ENCODE measurements at regions not wholly inside any gene's neighbourhood (a gene's known extent, or its start where the extent isn't known, plus 50 kb on each side); places are given as distances from the start of the nearest gene placed in this dataset.
"Not testable (repeated sequence)": the region's sequence is repeated elsewhere in the genome, so short reads cannot be mapped to it uniquely, and the experiment has no call there.

DNA sequence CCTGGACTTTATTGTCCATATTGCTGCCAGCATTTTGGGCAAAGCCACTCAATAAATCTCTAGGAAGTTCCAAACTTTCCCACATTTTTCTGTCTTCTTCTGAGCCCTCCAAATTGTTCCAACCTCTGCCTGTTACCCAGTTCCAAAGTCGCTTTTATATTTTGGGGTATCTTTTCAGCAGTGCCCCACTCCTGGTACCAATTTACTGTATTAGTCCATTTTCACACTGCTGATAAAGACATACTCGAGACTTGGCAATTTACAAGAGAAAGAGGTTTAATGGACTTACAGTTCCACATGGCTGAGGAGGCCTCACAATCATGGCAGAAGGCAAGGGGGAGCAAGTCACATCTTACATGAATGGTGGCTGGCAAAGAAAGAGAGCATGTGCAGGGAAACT, 53.4 kb downstream of the AHSP start:
- peaks cover 17% of the 10 kb centered on the region for H3K36me3 Mint-ChIP-seq
- H3K9me3 Mint-ChIP-seq (ENCODE audit: low read depth), result peaks cover 25% of the 10 kb centered on the region
- not testable (repeated sequence) for H3K27ac Mint-ChIP-seq; H3K4me3 Mint-ChIP-seq; H3K27me3 Mint-ChIP-seq; H3K4me1 Mint-ChIP-seq (ENCODE audit: low read depth)

DNA sequence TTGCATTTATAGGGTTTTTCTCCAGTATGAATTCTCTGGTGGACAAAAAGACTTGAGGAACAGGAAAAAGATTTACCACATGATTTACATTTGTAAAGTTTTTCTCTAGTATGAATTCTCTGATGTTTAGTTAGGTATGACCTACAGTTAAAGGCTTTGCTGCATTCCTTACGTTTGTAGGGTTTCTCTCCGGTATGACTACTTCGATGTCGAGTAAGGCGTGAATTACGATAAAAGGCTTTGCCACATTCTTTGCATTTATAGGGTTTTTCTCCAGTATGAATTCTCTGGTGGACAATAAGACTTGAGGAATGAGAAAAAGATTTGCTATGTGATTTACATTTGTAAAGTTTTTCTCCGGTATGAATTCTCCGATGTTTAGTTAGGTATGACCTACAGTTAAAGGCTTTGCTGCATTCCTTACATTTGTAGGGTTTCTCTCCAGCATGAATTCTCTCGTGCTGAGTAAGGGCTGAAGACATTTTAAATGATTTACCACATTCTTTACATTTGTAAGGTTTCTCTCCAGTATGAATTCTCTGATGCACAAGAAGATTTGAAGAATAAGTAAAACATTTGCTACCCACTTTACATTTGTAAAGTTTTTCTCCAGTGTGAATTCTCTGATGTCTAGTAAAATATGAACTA, 74.2 kb downstream of the AHSP start:
- not testable (repeated sequence) for H3K4me3 Mint-ChIP-seq; H3K27ac Mint-ChIP-seq; H3K27me3 Mint-ChIP-seq; H3K4me1 Mint-ChIP-seq (ENCODE audit: low read depth)
- H3K9me3 Mint-ChIP-seq (ENCODE audit: low read depth), result peaks cover 51% of the 10 kb centered on the region
- H3K36me3 Mint-ChIP-seq, result peaks cover 29% of the 10 kb centered on the region

DNA sequence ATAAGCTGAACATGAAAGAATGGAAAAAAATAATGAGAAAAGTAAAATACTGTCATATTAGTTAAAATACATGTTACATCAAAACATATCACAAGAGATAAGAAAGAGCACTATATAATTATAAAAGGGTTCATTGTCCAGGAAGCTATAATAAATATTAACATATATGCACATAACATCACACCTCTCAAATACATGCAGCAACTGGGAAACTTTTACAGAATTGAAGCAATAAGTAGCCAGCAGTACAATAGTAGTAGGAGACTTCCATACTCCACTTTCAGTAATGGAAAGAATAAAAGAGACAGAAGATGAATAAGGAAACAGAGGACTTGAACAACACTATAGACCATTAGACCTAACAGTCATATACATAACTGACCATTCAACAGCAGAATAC, 90.4 kb downstream of the AHSP start:
- no peak overlapping the region for H3K4me3 Mint-ChIP-seq
- H3K27me3 Mint-ChIP-seq, result peaks cover under 1% of the 10 kb centered on the region
- peaks cover 28% of the 10 kb centered on the region for H3K9me3 Mint-ChIP-seq (ENCODE audit: low read depth)
- H3K4me1 Mint-ChIP-seq (ENCODE audit: low read depth), result no peaks in the 10 kb centered on the region
- peaks cover 5% of the 10 kb centered on the region for H3K36me3 Mint-ChIP-seq
- no peak overlapping the region for H3K27ac Mint-ChIP-seq

DNA sequence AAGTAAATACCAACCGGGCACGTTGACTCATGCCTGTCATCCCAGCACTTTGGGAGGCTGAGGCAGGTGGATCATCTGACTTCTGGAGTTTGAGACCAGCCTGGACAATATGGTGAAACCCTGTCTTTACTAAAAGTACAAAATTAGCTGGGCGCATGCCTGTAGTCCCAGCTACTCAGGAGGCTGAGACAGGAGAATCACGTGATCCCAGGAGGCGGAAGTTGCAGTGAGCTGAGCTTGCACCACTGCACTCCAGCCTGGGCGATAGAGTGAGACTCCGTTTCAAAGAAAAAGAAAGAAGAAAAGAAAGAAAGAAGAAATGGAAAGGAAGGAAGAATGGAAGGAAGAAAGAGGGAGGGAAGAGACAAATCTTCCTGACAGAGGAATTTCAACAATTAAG, 108.7 kb downstream of the AHSP start:
- H3K27ac Mint-ChIP-seq, result no peak overlapping the region
- no peaks in the 10 kb centered on the region for H3K4me1 Mint-ChIP-seq (ENCODE audit: low read depth)
- H3K27me3 Mint-ChIP-seq, result peaks cover 6% of the 10 kb centered on the region

DNA sequence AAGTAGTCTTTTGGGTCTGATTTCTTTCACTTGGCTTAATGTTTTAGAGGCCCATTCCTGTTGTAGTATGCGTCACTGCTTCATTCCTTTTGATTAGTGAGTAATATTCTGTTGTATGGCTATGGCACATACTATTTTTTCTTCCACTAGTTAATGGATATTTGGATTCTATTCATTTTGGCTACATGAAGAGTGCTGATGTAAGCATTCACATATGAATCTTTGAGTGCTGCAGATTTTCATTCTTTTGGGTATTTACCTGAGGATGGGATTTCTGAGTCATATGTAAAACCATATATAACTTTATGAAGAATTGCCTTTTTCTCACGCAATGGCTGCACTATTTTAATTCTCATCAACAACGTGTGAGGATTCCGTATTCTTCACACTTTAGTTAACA, 113.6 kb downstream of the AHSP start:
- Mint-ChIP-seq H3K4me3 (no peak overlapping the region), H3K36me3 (peaks cover 2% of the 10 kb centered on the region), H3K9me3 (ENCODE audit: low read depth) (no peaks in the 10 kb centered on the region), H3K27ac (no peak overlapping the region), H3K27me3 (peaks cover 12% of the 10 kb centered on the region), H3K4me1 (ENCODE audit: low read depth) (no peaks in the 10 kb centered on the region)

More for the DNA sequence above, 108.7 kb downstream of the AHSP start:
- no peaks in the 10 kb centered on the region for H3K9me3 Mint-ChIP-seq (ENCODE audit: low read depth)
- no peak overlapping the region for H3K4me3 Mint-ChIP-seq
- peaks cover 2% of the 10 kb centered on the region for H3K36me3 Mint-ChIP-seq

DNA sequence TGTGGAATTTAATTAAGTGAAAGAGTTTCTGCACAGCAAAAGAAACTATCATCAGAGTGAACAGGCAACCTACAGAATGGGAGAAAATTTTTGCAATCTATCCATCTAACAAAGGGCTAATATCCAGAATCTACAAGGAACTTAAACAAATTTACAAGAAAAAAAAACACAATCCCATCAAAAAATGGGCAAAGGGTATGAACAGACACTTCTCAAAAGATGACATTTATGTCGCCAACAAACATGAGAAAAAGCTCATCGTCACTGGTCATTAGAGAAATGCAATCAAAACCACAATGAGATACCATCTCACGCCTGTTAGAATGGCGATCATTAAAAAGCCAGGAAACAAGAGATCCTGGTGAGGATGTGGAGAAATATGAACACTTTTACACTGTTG, 128.0 kb downstream of the AHSP start:
- not testable (repeated sequence) for H3K36me3 Mint-ChIP-seq; H3K4me3 Mint-ChIP-seq; H3K4me1 Mint-ChIP-seq (ENCODE audit: low read depth); H3K27me3 Mint-ChIP-seq; H3K27ac Mint-ChIP-seq
- H3K9me3 Mint-ChIP-seq (ENCODE audit: low read depth), result peaks cover 12% of the 10 kb centered on the region

DNA sequence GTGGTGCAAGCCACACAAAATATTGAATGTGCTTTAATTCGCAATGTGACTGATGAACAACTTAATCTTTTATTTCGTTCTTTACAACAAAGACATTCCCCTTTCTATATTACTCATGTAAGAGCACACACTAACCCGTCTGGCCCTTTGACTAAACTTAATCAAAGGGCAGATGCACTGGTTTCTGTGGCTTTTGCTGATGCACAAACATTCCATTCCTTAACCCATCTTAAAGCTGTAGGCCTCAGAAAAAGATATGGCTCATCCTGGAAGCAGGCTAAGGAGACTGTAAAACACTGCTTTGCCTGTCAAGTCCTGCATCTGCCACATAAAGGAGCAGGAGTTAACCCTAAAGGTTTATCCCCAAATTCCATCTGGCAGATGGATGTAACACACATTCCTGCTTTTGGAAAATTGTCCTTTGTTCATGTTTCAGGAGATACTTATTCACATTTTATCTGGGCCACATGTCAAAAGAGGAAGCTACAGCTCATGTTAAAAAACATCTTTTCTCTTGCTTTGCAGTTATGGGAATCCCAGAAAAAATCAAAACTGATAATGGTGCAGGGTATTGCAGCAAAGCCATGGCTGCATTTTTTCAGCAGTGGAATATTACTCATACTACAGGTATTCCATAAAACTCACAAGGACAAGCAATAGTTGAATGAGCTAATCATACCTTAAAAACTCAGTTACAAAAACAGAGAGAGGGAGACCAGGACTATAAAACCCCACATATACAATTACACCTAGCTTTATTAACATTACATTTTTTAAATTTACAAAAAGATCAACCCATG, 137.2 kb downstream of the AHSP start:
- Mint-ChIP-seq H3K4me3 (no peak overlapping the region), H3K27ac (no peak overlapping the region), H3K27me3 (peaks cover 4% of the 10 kb centered on the region), H3K4me1 (ENCODE audit: low read depth) (no peaks in the 10 kb centered on the region), H3K9me3 (ENCODE audit: low read depth) (peaks cover 10% of the 10 kb centered on the region), H3K36me3 (peaks cover 2% of the 10 kb centered on the region)

DNA sequence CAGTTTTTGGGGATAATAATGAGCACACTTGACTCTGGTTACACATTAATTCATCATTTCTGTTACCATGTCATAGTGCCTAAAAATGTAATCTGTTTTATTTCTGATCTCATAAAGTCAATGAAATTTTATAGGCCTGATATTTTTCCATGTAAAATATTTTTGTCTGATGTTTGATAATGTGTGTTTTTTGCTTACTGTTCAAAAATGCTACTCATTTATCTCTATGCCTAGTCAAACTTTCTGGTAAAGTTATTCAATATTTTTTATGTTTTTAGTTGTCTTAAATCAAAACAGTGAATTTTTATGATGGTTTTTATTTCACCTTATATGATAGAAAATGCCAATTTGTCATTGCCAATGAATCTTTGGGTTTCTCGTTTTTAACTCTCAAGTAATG, 147.0 kb downstream of the AHSP start:
- Mint-ChIP-seq H3K27me3 (no peaks in the 10 kb centered on the region), H3K36me3 (peaks cover 9% of the 10 kb centered on the region), H3K4me1 (ENCODE audit: low read depth) (peaks cover 5% of the 10 kb centered on the region), H3K4me3 (no peak overlapping the region), H3K9me3 (ENCODE audit: low read depth) (peaks cover 15% of the 10 kb centered on the region), H3K27ac (no peak overlapping the region)

DNA sequence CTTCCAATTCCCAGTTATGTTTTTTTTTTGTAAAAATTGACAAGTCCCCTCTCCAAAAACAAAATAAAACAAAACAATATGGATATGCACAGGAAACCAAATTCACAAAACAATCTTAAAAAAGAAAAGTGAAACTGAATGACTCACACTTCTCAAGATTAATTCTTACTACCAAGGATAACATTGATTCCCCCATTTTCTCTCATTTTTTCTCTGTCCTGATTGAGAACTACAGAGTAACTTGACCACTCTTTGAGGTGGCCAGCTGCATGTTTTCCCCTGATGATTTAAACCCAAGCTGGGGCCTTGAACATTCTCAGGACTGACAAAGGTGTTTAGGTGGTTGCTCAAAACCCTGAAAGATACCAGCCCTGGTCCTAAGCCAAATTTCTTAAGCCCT, 149.0 kb downstream of the AHSP start:
- H3K27ac Mint-ChIP-seq, result no peak overlapping the region
- H3K36me3 Mint-ChIP-seq, result peaks cover 4% of the 10 kb centered on the region
- H3K27me3 Mint-ChIP-seq, result no peaks in the 10 kb centered on the region
- no peak overlapping the region for H3K4me3 Mint-ChIP-seq
- peaks cover 5% of the 10 kb centered on the region for H3K4me1 Mint-ChIP-seq (ENCODE audit: low read depth)
- peaks cover 5% of the 10 kb centered on the region for H3K9me3 Mint-ChIP-seq (ENCODE audit: low read depth)

DNA sequence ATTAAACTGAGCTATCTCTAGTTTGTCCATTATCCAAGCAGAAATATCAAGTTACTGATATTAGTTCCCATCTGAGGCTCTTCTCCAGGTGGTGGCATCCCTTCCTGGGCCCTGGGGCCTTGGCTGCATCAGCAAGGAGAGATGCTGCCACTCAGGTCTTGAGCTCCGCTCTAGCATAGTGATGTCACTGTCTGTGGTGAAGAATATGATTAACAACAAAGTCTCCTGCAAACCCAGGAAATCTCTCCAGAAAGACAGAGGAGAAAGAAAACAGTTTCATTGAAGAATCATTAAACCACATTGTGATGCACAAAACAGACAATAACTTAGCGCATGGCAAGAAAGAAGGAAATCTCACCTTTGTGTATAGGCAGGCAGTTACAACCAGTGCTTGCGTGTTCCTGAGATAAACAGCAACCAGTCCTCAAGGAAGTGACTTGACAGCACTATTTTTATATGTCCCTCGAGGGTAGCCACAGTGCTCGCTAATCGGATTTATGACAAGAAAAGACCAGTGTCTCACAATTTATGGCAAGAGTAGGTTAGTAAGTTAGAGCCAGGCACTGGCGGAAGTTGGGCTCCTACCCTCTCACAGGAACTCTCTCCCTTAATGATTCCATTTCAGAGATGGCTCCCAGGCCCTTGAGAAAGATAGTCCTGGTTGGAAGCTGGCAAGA, 151.1 kb downstream of the AHSP start:
- peaks cover 5% of the 10 kb centered on the region for H3K9me3 Mint-ChIP-seq (ENCODE audit: low read depth)
- H3K27ac Mint-ChIP-seq, result no peak overlapping the region
- no peak overlapping the region for H3K4me3 Mint-ChIP-seq
- H3K4me1 Mint-ChIP-seq (ENCODE audit: low read depth), result peaks cover 5% of the 10 kb centered on the region
- peaks cover 7% of the 10 kb centered on the region for H3K36me3 Mint-ChIP-seq
- peaks cover 3% of the 10 kb centered on the region for H3K27me3 Mint-ChIP-seq

DNA sequence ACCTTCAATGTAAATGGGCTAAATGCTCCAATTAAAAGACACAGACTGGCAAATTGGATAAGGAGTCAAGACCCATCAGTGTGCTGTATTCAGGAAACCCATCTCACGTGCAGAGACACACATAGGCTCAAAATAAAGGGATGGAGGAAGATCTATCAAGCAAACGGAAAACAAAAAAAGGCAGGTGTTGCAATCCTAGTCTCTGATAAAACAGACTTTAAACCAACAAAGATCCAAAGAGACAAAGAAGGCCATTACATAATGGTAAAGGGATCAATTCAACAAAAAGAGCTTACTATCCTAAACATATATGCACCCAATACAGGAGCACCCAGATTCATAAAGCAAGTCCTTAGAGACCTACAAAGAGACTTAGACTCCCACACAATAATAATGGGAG, 161.6 kb downstream of the AHSP start:
- H3K4me3 Mint-ChIP-seq; H3K27ac Mint-ChIP-seq; H3K9me3 Mint-ChIP-seq (ENCODE audit: low read depth); H3K27me3 Mint-ChIP-seq; H3K36me3 Mint-ChIP-seq; H3K4me1 Mint-ChIP-seq (ENCODE audit: low read depth): not testable (repeated sequence)

DNA sequence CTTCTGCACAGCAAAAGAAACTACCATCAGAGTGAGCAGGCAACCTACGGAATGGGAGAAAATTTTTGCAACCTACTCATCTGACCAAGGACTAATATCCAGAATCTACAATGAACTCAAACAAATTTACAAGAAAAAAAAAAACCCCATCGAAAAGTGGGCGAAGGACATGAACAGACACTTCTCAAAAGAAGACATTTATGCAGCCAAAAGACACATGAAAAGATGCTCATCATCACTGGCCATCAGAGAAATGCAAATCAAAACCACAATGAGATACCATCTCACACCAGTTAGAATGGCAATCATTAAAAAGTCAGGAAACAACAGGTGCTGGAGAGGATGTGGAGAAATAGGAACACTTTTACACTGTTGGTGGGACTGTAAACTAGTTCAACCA, 164.6 kb downstream of the AHSP start:
- H3K27me3 Mint-ChIP-seq; H3K36me3 Mint-ChIP-seq; H3K27ac Mint-ChIP-seq; H3K4me3 Mint-ChIP-seq; H3K4me1 Mint-ChIP-seq (ENCODE audit: low read depth); H3K9me3 Mint-ChIP-seq (ENCODE audit: low read depth): not testable (repeated sequence)

DNA sequence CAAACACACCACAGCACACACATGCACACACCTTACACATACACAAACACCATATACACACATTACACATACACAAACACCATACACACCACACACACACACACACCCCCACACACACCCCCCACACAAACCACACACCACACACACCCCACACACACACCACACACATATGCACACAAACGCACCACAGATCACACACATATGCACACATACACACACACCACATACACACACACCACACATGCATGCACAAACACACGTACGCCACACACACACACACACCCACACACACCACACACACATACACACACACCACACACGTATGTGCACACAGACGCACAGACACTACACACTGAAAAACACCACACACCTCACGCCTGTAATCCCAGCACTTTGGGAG, 166.0 kb downstream of the AHSP start:
- Mint-ChIP-seq H3K9me3 (ENCODE audit: low read depth) (no peaks in the 10 kb centered on the region), H3K36me3 (no peaks in the 10 kb centered on the region), H3K27ac (no peak overlapping the region), H3K4me1 (ENCODE audit: low read depth) (peaks cover 4% of the 10 kb centered on the region), H3K4me3 (no peak overlapping the region), H3K27me3 (no peaks in the 10 kb centered on the region)

DNA sequence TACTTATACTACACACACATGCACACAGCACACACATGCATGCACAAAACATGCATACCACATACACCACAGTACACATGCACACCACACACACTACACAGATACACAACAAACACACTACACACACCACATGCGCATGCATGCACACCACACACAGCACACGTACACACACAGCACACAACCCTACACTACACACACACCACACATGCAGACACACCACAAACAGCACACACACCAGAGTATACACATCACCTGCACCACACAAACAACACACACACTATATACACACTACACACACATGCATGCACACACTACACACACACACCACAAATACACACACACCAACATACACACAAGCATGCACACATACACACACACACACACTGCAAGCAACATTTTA, 166.8 kb downstream of the AHSP start:
- Mint-ChIP-seq H3K4me3 (no peak overlapping the region), H3K9me3 (ENCODE audit: low read depth) (no peaks in the 10 kb centered on the region), H3K36me3 (no peaks in the 10 kb centered on the region), H3K27ac (no peak overlapping the region), H3K27me3 (no peaks in the 10 kb centered on the region), H3K4me1 (ENCODE audit: low read depth) (peaks cover 4% of the 10 kb centered on the region)

DNA sequence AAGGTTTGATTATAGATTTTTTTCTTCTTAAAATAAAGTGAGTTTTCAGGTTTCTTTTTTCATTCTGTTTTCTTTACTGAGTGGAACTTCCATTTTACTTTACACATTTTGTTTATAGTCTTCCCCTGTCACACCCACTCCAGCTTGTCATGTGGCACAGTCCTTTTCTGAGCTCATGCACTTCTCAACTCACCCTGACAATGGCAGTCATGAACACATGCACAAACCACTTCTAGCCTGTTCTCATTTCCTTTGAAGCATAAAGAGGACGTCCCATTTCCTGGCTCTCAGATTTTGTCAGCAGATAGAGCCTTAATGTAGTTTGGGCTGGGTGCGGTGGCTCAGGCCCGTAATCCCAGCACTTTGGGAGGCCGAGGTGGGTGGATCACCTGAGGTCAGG, 168.0 kb downstream of the AHSP start:
- Mint-ChIP-seq H3K9me3 (ENCODE audit: low read depth) (no peaks in the 10 kb centered on the region), H3K4me1 (ENCODE audit: low read depth) (peaks cover 6% of the 10 kb centered on the region), H3K36me3 (no peaks in the 10 kb centered on the region)

More for the DNA sequence above, 168.0 kb downstream of the AHSP start:
- Mint-ChIP-seq H3K27me3 (no peaks in the 10 kb centered on the region), H3K27ac (no peak overlapping the region), H3K4me3 (no peak overlapping the region)
